ENCODE measurements at regions not wholly inside any gene's neighbourhood (a gene's known extent, or its start where the extent isn't known, plus 50 kb on each side); places are given as distances from the start of the nearest gene placed in this dataset.
A peak's percentile ranks its signal among the peaks of the same experiment; 100 is the strongest.
"Not testable (repeated sequence)": the region's sequence is repeated elsewhere in the genome, so short reads cannot be mapped to it uniquely, and the experiment has no call there.

- WGBS, 2 donors = 17 to 20% methylated on average over 5 of the region's 5 CpGs
- intact Hi-C loops (cut with DNase I); H3K4me3 ChIP-seq (ENCODE audit: low read length in 2 of 2); DNase-seq; H3K27me3 ChIP-seq (ENCODE audit: control insufficient read depth in 1 of 2, insufficient read depth in 2 of 2, low read length in 1 of 2); H3K4me1 ChIP-seq (ENCODE audit: control insufficient read depth in 1 of 2, insufficient read depth in 2 of 2, low read length in 2 of 2); H3K9me3 ChIP-seq (ENCODE audit: control insufficient read depth, low read length); H3K36me3 ChIP-seq (ENCODE audit: control insufficient read depth in 1 of 2, insufficient read depth in 2 of 2, low read length in 1 of 2); ATAC-seq (ENCODE audit: low FRiP score); H3K27ac ChIP-seq (ENCODE audit: low read depth in 1 of 2, low read length in 2 of 2): not testable (repeated sequence)
Measured at GRCh38 chr2:91764581-91765002, 3073.1 kb downstream of the RPIA start.

- ATAC-seq (ENCODE audit: low FRiP score); H3K27ac ChIP-seq (ENCODE audit: low read depth in 1 of 2, low read length in 2 of 2); H3K9me3 ChIP-seq (ENCODE audit: control insufficient read depth, low read length); H3K27me3 ChIP-seq (ENCODE audit: control insufficient read depth in 1 of 2, insufficient read depth in 2 of 2, low read length in 1 of 2); intact Hi-C loops (cut with DNase I); H3K4me1 ChIP-seq (ENCODE audit: control insufficient read depth in 1 of 2, insufficient read depth in 2 of 2, low read length in 2 of 2); H3K4me3 ChIP-seq (ENCODE audit: low read length in 2 of 2); DNase-seq; H3K36me3 ChIP-seq (ENCODE audit: control insufficient read depth in 1 of 2, insufficient read depth in 2 of 2, low read length in 1 of 2): not testable (repeated sequence)
- 91 to 96% methylated on average over 3 to 5 of the region's 7 CpGs for WGBS, 2 donors
Measured at GRCh38 chr2:91765018-91765754, 3073.7 kb downstream of the RPIA start.

- ATAC-seq (ENCODE audit: low FRiP score) (peak; percentile 51), DNase-seq (peak; percentile 73 to 83)
- H3K4me1 ChIP-seq (ENCODE audit: control insufficient read depth in 1 of 2, insufficient read depth in 2 of 2, low read length in 2 of 2); H3K36me3 ChIP-seq (ENCODE audit: control insufficient read depth in 1 of 2, insufficient read depth in 2 of 2, low read length in 1 of 2); H3K9me3 ChIP-seq (ENCODE audit: control insufficient read depth, low read length); H3K27me3 ChIP-seq (ENCODE audit: control insufficient read depth in 1 of 2, insufficient read depth in 2 of 2, low read length in 1 of 2); H3K4me3 ChIP-seq (ENCODE audit: low read length in 2 of 2); intact Hi-C loops (cut with DNase I); H3K27ac ChIP-seq (ENCODE audit: low read depth in 1 of 2, low read length in 2 of 2): not testable (repeated sequence)
- 70 to 72% methylated on average over 9 of the region's 9 CpGs for WGBS, 2 donors
Measured at GRCh38 chr2:91766349-91767048, 3075.0 kb downstream of the RPIA start.

GRCh38 chr2:91768301-91768700 lies 3076.8 kb downstream of the RPIA start:
- DNase-seq; H3K4me3 ChIP-seq (ENCODE audit: low read length in 2 of 2); H3K36me3 ChIP-seq (ENCODE audit: control insufficient read depth in 1 of 2, insufficient read depth in 2 of 2, low read length in 1 of 2); ATAC-seq (ENCODE audit: low FRiP score); H3K4me1 ChIP-seq (ENCODE audit: control insufficient read depth in 1 of 2, insufficient read depth in 2 of 2, low read length in 2 of 2); H3K9me3 ChIP-seq (ENCODE audit: control insufficient read depth, low read length); intact Hi-C loops (cut with DNase I); H3K27me3 ChIP-seq (ENCODE audit: control insufficient read depth in 1 of 2, insufficient read depth in 2 of 2, low read length in 1 of 2); H3K27ac ChIP-seq (ENCODE audit: low read depth in 1 of 2, low read length in 2 of 2): not testable (repeated sequence)
- 92 to 93% methylated on average over 3 of the region's 3 CpGs for WGBS, 2 donors

GRCh38 chr2:91768997-91769396 lies 3077.5 kb downstream of the RPIA start:
- ATAC-seq (ENCODE audit: low FRiP score); DNase-seq; H3K9me3 ChIP-seq (ENCODE audit: control insufficient read depth, low read length); H3K4me1 ChIP-seq (ENCODE audit: control insufficient read depth in 1 of 2, insufficient read depth in 2 of 2, low read length in 2 of 2); H3K36me3 ChIP-seq (ENCODE audit: control insufficient read depth in 1 of 2, insufficient read depth in 2 of 2, low read length in 1 of 2); H3K27ac ChIP-seq (ENCODE audit: low read depth in 1 of 2, low read length in 2 of 2); H3K4me3 ChIP-seq (ENCODE audit: low read length in 2 of 2); intact Hi-C loops (cut with DNase I); H3K27me3 ChIP-seq (ENCODE audit: control insufficient read depth in 1 of 2, insufficient read depth in 2 of 2, low read length in 1 of 2): not testable (repeated sequence)
- 75 to 80% methylated on average over 8 to 9 of the region's 9 CpGs for WGBS, 2 donors

- DNase-seq; H3K4me3 ChIP-seq (ENCODE audit: low read length in 2 of 2); H3K9me3 ChIP-seq (ENCODE audit: control insufficient read depth, low read length); ATAC-seq (ENCODE audit: low FRiP score); H3K27me3 ChIP-seq (ENCODE audit: control insufficient read depth in 1 of 2, insufficient read depth in 2 of 2, low read length in 1 of 2); H3K4me1 ChIP-seq (ENCODE audit: control insufficient read depth in 1 of 2, insufficient read depth in 2 of 2, low read length in 2 of 2); H3K36me3 ChIP-seq (ENCODE audit: control insufficient read depth in 1 of 2, insufficient read depth in 2 of 2, low read length in 1 of 2); intact Hi-C loops (cut with DNase I); H3K27ac ChIP-seq (ENCODE audit: low read depth in 1 of 2, low read length in 2 of 2): not testable (repeated sequence)
- WGBS, 2 donors = 59 to 65% methylated on average over 7 to 8 of the region's 8 CpGs
Measured at GRCh38 chr2:91770046-91770575, 3078.6 kb downstream of the RPIA start.

GRCh38 chr2:91771604-91772003 lies 3080.1 kb downstream of the RPIA start:
- H3K36me3 ChIP-seq (ENCODE audit: control insufficient read depth in 1 of 2, insufficient read depth in 2 of 2, low read length in 1 of 2); DNase-seq; ATAC-seq (ENCODE audit: low FRiP score); H3K9me3 ChIP-seq (ENCODE audit: control insufficient read depth, low read length); H3K4me3 ChIP-seq (ENCODE audit: low read length in 2 of 2); H3K27me3 ChIP-seq (ENCODE audit: control insufficient read depth in 1 of 2, insufficient read depth in 2 of 2, low read length in 1 of 2); H3K27ac ChIP-seq (ENCODE audit: low read depth in 1 of 2, low read length in 2 of 2); intact Hi-C loops (cut with DNase I); H3K4me1 ChIP-seq (ENCODE audit: control insufficient read depth in 1 of 2, insufficient read depth in 2 of 2, low read length in 2 of 2): not testable (repeated sequence)
- 81 to 82% methylated on average over 3 to 4 of the region's 4 CpGs for WGBS, 2 donors

GRCh38 chr2:91772240-91772937 lies 3080.9 kb downstream of the RPIA start:
- peak; percentile 54 for ATAC-seq (ENCODE audit: low FRiP score)

More at GRCh38 chr2:91772240-91772937, 3080.9 kb downstream of the RPIA start:
- H3K9me3 ChIP-seq (ENCODE audit: control insufficient read depth, low read length); intact Hi-C loops (cut with DNase I); H3K27me3 ChIP-seq (ENCODE audit: control insufficient read depth in 1 of 2, insufficient read depth in 2 of 2, low read length in 1 of 2); H3K4me3 ChIP-seq (ENCODE audit: low read length in 2 of 2); H3K27ac ChIP-seq (ENCODE audit: low read depth in 1 of 2, low read length in 2 of 2); H3K4me1 ChIP-seq (ENCODE audit: control insufficient read depth in 1 of 2, insufficient read depth in 2 of 2, low read length in 2 of 2); H3K36me3 ChIP-seq (ENCODE audit: control insufficient read depth in 1 of 2, insufficient read depth in 2 of 2, low read length in 1 of 2): not testable (repeated sequence)
- 81 to 83% methylated on average over 7 to 12 of the region's 13 CpGs for WGBS, 2 donors
- DNase-seq = peak in 1 of 2 donors; percentile 43

Data from aorta (tissue), 5 donors.